ENCODE measurements at regions not wholly inside any gene's neighbourhood (a gene's known extent, or its start where the extent isn't known, plus 50 kb on each side); places are given as distances from the start of the nearest gene placed in this dataset.

GRCh38 chr4:4721636-4722035, 137.8 kb upstream of the MSX1 start (continued):
- TF ChIP-seq, protein P1, sequence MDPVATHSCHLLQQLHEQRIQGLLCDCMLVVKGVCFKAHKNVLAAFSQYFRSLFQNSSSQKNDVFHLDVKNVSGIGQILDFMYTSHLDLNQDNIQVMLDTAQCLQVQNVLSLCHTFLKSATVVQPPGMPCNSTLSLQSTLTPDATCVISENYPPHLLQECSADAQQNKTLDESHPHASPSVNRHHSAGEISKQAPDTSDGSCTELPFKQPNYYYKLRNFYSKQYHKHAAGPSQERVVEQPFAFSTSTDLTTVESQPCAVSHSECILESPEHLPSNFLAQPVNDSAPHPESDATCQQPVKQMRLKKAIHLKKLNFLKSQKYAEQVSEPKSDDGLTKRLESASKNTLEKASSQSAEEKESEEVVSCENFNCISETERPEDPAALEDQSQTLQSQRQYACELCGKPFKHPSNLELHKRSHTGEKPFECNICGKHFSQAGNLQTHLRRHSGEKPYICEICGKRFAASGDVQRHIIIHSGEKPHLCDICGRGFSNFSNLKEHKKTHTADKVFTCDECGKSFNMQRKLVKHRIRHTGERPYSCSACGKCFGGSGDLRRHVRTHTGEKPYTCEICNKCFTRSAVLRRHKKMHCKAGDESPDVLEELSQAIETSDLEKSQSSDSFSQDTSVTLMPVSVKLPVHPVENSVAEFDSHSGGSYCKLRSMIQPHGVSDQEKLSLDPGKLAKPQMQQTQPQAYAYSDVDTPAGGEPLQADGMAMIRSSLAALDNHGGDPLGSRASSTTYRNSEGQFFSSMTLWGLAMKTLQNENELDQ (tag by site-specific recombination; IDR thresholded peaks at IDR 0.05; ENCODE audit: low read depth) = no peak
- TF ChIP-seq ZBTB44 (tag by site-specific recombination; IDR thresholded peaks at IDR 0.05) = no peak
- TF ChIP-seq ZNF239 (tag by site-specific recombination; IDR thresholded peaks at IDR 0.05) = no peak
- no peak for TF ChIP-seq ZNF148 (tag by site-specific recombination; IDR thresholded peaks at IDR 0.05; ENCODE audit: borderline replicate concordance)
- TF ChIP-seq ZNF544 (tag by site-specific recombination; IDR thresholded peaks at IDR 0.05) = no peak
- no peak for TF ChIP-seq ZNF140 (tag by site-specific recombination; IDR thresholded peaks at IDR 0.05)
- no peak for TF ChIP-seq ZBTB17 (tag by site-specific recombination; IDR thresholded peaks at IDR 0.05)
- TF ChIP-seq KLF7 (tag by site-specific recombination; IDR thresholded peaks at IDR 0.05; ENCODE audit: borderline replicate concordance) = no peak
- TF ChIP-seq ZNF354C (tag by site-specific recombination; IDR thresholded peaks at IDR 0.05; ENCODE audit: borderline replicate concordance, low read depth) = no peak
- no peak for TF ChIP-seq ZNF629 (tag by site-specific recombination; IDR thresholded peaks at IDR 0.05)
- no peak for TF ChIP-seq REST (tag by site-specific recombination; IDR thresholded peaks at IDR 0.05)

- no peak overlapping the region for H3K4me3 ChIP-seq (ENCODE audit: low read depth, low read length)
- H3K27ac ChIP-seq (ENCODE audit: extremely low read depth, low read depth, low read length) = no peak overlapping the region
- CTCF ChIA-PET = no interaction called here
- POLR2A ChIA-PET = no interaction called here
- no peaks in the 10 kb centered on the region for H3K4me1 ChIP-seq (ENCODE audit: control insufficient read depth, insufficient read depth, low read length)
- no peak for TF ChIP-seq ZNF211 (tag by site-specific recombination; IDR thresholded peaks at IDR 0.05; ENCODE audit: low read depth)
- TF ChIP-seq, protein P2, sequence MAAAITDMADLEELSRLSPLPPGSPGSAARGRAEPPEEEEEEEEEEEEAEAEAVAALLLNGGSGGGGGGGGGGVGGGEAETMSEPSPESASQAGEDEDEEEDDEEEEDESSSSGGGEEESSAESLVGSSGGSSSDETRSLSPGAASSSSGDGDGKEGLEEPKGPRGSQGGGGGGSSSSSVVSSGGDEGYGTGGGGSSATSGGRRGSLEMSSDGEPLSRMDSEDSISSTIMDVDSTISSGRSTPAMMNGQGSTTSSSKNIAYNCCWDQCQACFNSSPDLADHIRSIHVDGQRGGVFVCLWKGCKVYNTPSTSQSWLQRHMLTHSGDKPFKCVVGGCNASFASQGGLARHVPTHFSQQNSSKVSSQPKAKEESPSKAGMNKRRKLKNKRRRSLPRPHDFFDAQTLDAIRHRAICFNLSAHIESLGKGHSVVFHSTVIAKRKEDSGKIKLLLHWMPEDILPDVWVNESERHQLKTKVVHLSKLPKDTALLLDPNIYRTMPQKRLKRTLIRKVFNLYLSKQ (tag by site-specific recombination; IDR thresholded peaks at IDR 0.05; ENCODE audit: borderline replicate concordance) = no peak
- no peak for TF ChIP-seq ZBTB7A (tag by site-specific recombination; IDR thresholded peaks at IDR 0.05; ENCODE audit: low read depth)
- no peak for TF ChIP-seq ZNF677 (tag by site-specific recombination; IDR thresholded peaks at IDR 0.05)
- TF ChIP-seq ZNF350 (tag by site-specific recombination; IDR thresholded peaks at IDR 0.05) = no peak
- TF ChIP-seq ZBTB20 (tag by site-specific recombination; IDR thresholded peaks at IDR 0.05) = no peak
- TF ChIP-seq ZNF623 (tag by site-specific recombination; IDR thresholded peaks at IDR 0.05) = no peak
- no peaks in the 10 kb centered on the region for H3K9me3 ChIP-seq (ENCODE audit: control insufficient read depth, insufficient read depth, low read depth, low read length)
- H3K36me3 ChIP-seq (ENCODE audit: control insufficient read depth in 2 of 2, insufficient read depth in 1 of 2, low read length in 2 of 2) = no peaks in the 10 kb centered on the region
These were observed 138.8 kb upstream of the MSX1 start for GRCh38 chr4:4720646-4721045.

Data from HEK293 (cell line).